ENCODE measurements at regions not wholly inside any gene's neighbourhood (a gene's known extent, or its start where the extent isn't known, plus 50 kb on each side); places are given as distances from the start of the nearest gene placed in this dataset.

DNA sequence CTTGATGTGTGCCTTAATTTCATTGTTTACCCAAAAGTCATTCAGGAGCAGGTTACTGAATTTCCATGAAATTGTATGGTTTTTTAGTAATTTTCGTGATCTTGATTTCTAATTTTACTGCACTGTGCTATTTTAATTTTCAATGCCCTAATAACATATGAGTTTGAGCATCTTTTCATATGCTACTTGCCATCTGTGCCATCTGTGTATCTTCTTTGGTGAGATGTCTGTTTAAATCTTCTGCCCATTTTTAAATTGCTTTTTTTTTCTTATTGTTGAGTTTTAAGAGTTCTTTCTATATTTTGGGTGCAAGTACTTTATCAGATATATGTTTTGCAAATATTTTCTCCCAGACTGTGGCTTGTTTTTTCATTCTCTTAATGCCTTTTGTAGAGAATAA is 165.9 kb downstream of the ST6GAL2 start:
- DNase-seq = no peak

GRCh38 chr2:106724301-106724794 is 161.6 kb downstream of the ST6GAL2 start:
- no peak for DNase-seq

DNA sequence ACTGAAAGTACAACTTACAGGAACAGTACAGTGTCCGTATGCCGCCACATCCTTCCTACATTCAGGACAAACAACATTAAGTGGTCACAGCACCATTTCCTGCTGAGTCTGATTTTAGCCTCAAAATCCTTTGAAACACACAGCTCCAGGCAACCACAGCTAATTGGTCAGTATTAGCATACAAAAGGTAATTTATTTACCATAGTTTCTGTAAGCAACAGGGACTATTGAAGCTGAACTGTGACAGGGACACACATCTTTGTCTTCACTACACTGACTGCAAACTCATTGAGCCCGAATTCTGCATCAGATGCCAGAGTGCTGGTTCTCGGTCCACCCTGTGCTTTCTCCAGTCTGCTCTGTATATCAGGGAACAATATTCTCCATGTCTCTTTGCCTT is 151.8 kb downstream of the ST6GAL2 start:
- DNase-seq = no peak

GRCh38 chr2:106735807-106736206 is 150.2 kb downstream of the ST6GAL2 start:
- no peak for DNase-seq

- DNase-seq = no peak
These were observed 149.7 kb downstream of the ST6GAL2 start for GRCh38 chr2:106736221-106736620.

DNA sequence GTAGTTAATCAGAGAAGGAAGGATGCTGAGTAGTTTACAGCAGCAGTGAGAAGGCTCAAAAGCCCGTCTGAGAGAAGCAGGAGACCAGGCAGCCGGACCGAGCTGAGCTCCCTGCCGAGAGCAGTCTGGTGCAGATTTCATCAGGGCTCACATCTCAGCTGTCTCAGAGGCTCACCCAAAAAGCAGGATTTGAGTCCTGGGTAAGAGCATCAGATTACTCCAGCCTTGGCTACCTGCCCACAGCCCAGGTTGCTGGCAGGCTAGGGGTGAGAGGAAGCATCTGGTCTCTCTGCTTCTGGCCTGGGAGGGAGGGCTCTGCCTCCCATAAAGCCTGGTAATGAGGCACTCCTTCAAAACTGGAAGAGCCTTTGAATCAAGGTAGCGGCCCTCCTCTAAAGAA is 140.5 kb downstream of the ST6GAL2 start:
- no peak for DNase-seq

GRCh38 chr2:106749823-106750222 is 136.1 kb downstream of the ST6GAL2 start:
- no peak for DNase-seq
